HG02973 (cell line): ENCODE measurements at regions not wholly inside any gene's neighbourhood (a gene's known extent, or its start where the extent isn't known, plus 50 kb on each side); places are given as distances from the start of the nearest gene placed in this dataset.
"Not testable (repeated sequence)": the region's sequence is repeated elsewhere in the genome, so short reads cannot be mapped to it uniquely, and the experiment has no call there.

Experiments
- ATAC-seq: cut with Tn5 transposase; IDR thresholded peaks from one replicate; pipeline ENCODE4 v1.9.1; 2021; ENCODE audit warnings: moderate library complexity; ENCODE audit not compliant: unreplicated experiment

DNA sequence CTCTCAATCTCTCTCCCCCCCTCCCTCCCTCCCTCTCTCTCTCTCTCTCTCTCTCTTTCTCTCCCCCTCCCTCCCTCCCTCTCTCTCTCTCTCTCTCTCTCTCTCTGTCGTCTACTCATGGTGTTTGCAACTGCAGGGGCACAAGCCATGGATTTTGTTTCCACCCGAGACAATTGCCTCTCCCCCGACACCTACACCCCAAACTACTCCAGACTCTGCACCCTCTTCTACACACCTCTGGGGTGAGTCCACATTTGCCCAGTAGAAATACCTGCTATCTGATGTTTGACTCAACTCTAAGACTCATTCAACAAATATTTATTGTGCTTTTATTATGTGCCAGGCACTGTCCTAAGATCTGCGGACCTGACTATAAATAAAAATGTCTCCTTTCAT lies 93.7 kb downstream of the TMEM17 start:
- no peak for ATAC-seq

DNA sequence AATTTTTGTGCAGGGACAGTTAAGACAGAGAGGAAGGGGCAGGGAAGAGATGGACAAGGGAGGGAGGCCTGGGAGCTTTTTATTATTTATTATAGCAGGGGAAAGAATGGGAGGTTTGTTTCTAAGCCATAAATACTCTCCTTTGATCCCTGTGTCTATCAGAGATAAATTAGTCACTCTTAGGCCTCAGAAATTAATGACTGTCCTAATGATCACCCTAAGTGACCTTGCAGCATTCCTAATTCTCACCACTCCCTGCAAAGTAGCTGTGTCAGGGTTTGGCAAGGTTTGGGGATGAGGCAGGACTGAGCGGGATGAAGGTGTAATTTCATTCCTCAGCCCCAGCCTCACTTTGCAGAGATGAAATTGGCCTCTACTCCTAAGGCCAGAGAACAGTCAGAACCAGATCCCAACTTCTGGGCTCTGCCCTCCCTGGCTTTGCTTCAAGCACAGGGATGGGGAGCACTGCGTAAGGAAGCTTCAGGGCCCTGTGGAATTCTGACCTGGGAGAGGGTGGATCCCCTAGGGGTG lies 95.0 kb downstream of the TMEM17 start:
- ATAC-seq = no peak

DNA sequence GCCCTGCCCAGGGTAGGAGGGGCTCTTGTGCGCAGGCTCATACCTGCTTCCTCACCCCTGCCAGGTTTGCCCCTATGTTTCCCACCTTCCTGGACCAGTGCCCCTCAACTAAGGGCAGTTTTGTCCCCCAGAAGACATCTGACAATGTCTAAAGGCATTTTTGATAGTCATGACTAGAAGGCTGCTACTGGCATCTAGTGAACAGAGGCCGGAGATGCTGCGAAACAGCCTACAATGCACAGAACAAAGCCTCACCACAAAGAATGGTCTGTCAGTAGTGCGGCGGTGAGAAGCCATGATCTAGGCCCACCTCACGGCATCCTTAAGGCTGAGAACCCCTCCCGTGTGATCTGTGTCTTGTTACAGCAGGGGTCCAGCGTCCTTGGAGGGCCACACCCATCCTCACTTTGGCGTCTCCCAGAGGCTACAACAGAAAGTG lies 96.0 kb downstream of the TMEM17 start:
- no peak for ATAC-seq

DNA sequence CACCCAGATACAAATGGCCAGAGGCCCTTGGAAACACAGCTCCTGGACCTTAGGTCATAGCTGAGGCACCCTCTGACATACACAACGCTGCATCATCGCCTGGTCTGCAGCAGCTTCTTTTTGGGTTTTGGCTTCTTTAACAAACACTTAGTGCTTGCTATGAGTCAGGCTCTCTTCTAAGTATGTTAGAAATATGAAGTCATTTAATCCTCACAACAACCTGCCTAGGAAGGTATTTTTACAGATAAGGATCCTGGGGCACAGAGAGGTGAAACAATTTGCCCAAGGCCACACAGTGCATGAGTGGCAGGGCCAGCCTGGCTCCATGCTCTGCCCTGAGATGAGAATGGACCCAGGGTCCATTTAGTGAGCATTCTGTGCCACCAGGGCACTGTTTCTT lies 96.6 kb downstream of the TMEM17 start:
- ATAC-seq = no peak

GRCh38 chr2:62408241-62408677 lies 97.7 kb downstream of the TMEM17 start:
- no peak for ATAC-seq

- ATAC-seq = no peak
Measured at GRCh38 chr2:62407838-62408237, 98.2 kb downstream of the TMEM17 start.

DNA sequence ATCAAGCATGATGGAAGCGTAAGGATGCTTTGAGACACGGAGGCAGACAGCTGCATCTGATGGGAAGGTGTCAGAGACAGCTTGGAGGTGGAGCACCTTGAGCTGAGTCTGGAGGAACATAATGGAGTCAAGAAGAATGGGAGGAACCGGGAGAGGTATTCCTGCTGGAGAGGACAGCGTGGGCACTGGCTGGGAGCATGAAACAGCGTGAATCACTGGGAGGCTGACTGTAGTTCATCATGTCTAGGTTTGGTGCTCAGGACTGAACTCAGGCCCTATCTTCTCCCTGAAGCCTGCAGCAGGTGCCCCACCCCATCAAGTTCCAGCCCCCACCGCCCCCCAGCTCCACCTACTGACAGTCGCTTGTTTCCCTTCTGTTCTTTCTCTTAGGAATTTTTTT lies 98.6 kb downstream of the TMEM17 start:
- ATAC-seq = no peak

- ATAC-seq = no peak
Measured at GRCh38 chr2:62406573-62407043, 99.4 kb downstream of the TMEM17 start.

DNA sequence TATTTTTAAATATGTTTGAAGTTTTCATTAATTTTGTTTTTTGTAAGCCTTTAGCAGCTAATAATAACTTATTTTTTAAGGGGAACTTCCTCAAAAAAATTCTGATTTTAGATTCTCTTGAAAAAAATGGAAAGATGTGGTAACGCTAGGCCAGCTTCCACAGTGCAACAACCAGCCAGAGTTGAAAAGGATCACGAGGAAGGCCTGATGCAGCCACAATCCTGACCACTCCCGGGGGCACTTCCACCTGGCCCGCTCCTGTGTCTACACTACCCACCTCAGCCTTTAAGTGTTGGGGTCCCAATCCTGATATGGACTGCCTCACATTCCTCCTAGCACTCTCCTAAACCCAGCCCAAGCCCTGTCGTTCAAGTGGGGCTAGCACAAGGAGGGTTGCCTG lies 101.1 kb downstream of the TMEM17 start:
- no peak for ATAC-seq

DNA sequence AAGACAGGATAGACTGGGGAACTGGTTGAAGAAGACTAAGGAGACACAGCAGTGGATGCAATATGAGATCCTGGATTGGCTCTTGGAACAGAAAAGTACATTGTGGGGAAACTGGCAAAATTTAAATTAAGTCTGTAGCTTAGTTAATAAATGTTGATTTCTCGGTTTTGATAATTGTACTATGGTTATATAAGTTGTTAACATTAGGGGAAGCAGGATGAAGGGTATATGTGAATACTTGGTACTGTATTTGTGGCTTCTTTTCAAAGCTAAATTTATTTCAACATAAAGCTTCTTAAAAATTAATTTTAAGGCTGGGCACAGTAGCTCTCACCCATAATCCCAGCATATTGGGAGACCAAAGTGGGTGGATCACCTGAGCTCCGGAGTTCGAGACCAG lies 103.8 kb downstream of the TMEM17 start:
- ATAC-seq = no peak

DNA sequence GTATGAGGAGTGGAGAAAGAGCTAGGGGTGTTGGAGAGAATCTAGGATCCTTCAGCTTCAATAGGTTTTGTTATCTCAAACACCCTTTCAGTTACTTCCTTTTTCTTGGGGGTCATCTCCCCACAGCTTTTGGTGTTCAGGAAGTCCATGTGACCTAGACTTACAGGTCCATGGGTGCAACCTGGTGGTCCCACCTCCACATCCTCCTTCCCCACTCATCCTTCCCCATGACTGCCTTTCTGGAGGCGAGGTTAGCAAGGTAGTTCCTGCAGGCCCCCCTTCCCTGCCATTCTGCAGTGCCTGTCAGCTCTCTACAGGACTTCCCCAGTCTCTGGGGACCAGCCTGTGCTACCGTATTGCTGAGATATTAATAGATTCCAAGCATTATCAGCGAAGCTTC lies 107.6 kb downstream of the TMEM17 start:
- ATAC-seq = no peak

GRCh38 chr2:62396880-62397279 lies 109.1 kb downstream of the TMEM17 start:
- ATAC-seq = no peak

DNA sequence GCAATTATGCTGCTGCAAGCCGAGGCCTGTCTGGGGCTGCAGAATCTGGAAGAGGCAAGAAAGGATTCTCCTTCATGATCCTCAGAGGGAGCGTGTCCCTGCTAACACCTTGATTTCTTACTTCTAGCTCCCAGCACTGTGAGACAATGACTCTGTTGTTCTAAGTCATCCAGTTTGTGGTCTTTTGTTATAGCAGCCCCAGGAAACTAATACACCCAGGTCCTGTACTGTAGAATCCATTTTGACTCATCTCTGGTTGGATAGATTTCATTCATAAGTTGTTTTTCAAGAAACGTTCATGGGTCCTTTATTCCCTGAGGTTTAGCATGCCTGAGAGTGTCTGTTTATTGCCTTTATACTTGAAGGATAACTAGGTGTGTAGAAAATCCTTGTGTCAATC lies 112.7 kb downstream of the TMEM17 start:
- no peak for ATAC-seq

DNA sequence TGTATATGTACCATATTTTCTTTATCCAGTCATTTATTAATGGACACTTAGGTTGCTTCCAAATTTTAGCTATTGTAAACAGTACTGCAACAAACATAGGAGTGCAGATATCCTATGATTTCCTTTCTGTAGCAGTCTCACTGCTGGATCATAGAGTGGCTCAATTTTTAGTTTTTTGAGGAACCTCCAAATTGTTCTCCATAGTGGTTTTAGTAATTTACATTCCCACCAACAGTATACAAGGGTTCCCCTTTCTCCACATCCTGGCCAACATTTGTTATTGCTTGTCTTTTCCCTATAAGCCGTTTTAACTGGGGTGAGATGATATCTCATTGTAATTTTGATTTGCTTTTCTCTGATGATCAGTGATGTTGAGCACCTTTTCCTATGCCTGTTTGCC lies 114.3 kb downstream of the TMEM17 start:
- no peak for ATAC-seq

DNA sequence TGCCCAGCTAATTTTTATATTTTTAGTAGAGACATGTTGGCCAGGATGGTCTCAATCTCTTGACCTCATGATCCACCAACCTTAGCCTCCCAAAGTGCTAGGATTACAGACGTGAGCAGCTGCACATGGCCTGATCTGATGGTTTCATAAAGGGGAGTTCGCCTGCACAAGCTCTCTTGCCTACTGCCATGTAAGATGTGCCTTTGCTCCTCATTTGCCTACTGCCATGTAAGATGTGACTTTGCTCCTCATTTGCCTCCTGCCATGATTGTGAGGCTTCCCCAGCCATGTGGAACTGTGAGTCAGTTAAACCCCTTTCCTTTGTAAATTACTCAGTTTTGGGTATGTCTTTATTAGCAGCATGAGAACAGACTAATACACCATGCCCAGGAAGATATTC lies 119.6 kb downstream of the TMEM17 start:
- ATAC-seq = not testable (repeated sequence)

- no peak for ATAC-seq
Measured at GRCh38 chr2:62383846-62384245, 122.1 kb downstream of the TMEM17 start.

GRCh38 chr2:62382757-62383156 lies 123.2 kb downstream of the TMEM17 start:
- ATAC-seq = no peak

- no peak for ATAC-seq
Measured at GRCh38 chr2:62382122-62382521, 123.9 kb downstream of the TMEM17 start.

DNA sequence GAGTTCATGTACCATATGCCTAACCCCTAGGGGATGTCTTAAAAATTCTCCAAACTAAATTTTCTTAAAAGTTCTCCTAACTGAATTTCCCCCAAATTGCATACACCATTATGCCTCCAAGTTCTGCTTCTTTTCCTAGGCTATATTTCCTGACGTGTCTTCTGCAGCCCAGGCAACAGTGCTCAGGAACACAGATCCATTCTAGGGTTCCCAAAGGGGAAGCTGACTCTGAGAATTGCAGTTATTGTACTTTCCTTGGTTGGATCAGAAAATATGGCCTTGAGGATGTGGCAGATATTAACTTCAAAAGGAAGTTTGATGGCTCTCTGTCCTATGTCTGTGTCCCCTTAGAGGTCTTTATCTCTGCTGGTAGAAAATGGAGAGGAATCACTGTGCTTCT lies 124.3 kb downstream of the TMEM17 start:
- no peak for ATAC-seq

GRCh38 chr2:62379566-62379965 lies 126.4 kb downstream of the TMEM17 start:
- ATAC-seq = no peak

DNA sequence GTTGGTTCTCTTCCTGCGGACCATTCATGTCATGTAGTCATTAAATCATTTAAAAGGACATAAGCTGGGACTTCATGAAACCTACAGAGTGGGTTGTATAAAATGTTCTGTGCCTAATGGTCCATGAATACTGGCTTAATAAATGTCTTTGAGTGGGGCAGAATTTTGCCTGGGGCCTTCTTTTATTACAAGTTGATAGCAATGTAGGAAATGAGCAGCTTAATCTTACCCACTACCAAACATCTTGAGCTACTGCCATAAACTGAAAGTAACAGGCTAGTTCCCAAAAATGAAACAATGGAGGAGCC lies 130.9 kb downstream of the TMEM17 start:
- no peak for ATAC-seq

- ATAC-seq = no peak
Measured at GRCh38 chr2:62374301-62375112, 131.5 kb downstream of the TMEM17 start.

DNA sequence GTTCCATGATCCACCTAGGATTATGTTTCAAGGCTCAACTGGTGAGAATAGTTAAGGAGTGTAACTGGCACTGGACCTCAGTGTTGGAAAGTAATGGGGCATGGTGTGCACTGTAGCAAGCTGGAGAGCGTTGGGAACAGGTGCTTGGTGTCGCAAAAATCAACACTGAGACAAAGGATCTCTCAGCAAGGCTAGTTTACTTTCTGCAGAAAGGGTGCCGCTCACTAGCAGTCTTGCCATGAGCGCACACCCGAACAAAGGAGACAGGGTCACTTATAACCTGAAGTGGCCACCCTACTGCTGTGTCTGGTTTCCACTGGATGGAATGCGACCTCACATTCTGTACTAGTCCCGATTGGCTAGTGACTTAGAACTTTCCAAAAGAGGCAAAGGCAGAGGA lies 133.2 kb downstream of the TMEM17 start:
- no peak for ATAC-seq
